Sigmoid colon (tissue), 6 donors: ENCODE measurements at regions not wholly inside any gene's neighbourhood (a gene's known extent, or its start where the extent isn't known, plus 50 kb on each side); places are given as distances from the start of the nearest gene placed in this dataset.
"Not testable (repeated sequence)": the region's sequence is repeated elsewhere in the genome, so short reads cannot be mapped to it uniquely, and the experiment has no call there.

Source experiments
- DNase-seq: peaks from one replicate; pipeline ENCODE4 v3.0.0-alpha.2; 2019
- H3K27ac ChIP-seq, 4 donors: fragments of 200-600 bp; sonication (generic); one replicate each; pipeline ENCODE4 v1.5.1; 2016 to 2019; ENCODE audit warnings: mild to moderate bottlenecking in 1 of 4
- H3K27me3 ChIP-seq, 3 donors: fragments of 200-600 bp; sonication (generic); one replicate each; pipeline ENCODE4 v1.5.1; 2019; ENCODE audit warnings: mild to moderate bottlenecking in 1 of 3
- H3K36me3 ChIP-seq, 4 donors: fragments of 200-600 bp; sonication (generic); one replicate each; pipeline ENCODE4 v1.5.1; 2016 to 2019
- H3K4me1 ChIP-seq, 4 donors: fragments of 200-600 bp; sonication (generic); one replicate each; pipeline ENCODE4 v1.5.1; 2017 to 2019
- H3K4me3 ChIP-seq, 4 donors: fragments of 200-600 bp; sonication (generic); one replicate each; pipeline ENCODE4 v1.5.1; 2017 to 2019; ENCODE audit warnings: mild to moderate bottlenecking in 2 of 4, moderate library complexity in 1 of 4
- H3K9me3 ChIP-seq, 4 donors: fragments of 200-600 bp in 3 of 4; sonication (generic) in 3 of 4; one replicate each; pipeline versions ENCODE4 v1.5.1 to v1.6.1; 2013 to 2019
- CTCF ChIP-seq, 4 experiments: fragments of 450-650 bp in 3 of 4; fragments of 200-600 bp in 1 of 4; IDR thresholded peaks; one replicate each; pipeline ENCODE4 v1.5.1; 2016 to 2019; ENCODE audit warnings: antibody characterized with exemption in 4 of 4, mild to moderate bottlenecking in 3 of 4, moderate library complexity in 2 of 4
- EP300 ChIP-seq, 4 donors: sonication (generic); formaldehyde crosslinking; IDR thresholded peaks; one replicate each; pipeline ENCODE4 v1.6.1; 2017; ENCODE audit warnings: antibody characterized with exemption in 4 of 4
- POLR2A ChIP-seq, 2 donors: fragments of 450-650 bp; IDR thresholded peaks; one replicate each; pipeline ENCODE4 v1.6.1; 2016; ENCODE audit warnings: antibody characterized with exemption in 2 of 2, mild to moderate bottlenecking in 2 of 2, moderate library complexity in 2 of 2
- POLR2AphosphoS5 ChIP-seq, 4 donors: sonication (generic); formaldehyde crosslinking; IDR thresholded peaks; one replicate each; pipeline ENCODE4 v1.6.1; 2017; ENCODE audit warnings: antibody characterized with exemption in 4 of 4
- WGBS, 2 donors: extraction: QIAGEN DNeasy Blood & Tissue Kit; methylation state at CpG; one replicate each; pipeline ENCODE4 v1.1.7; 2013; 5-methylcytosine and 5-hydroxymethylcytosine counted together
- intact Hi-C: fragments of 100-400 bp; cut with DNase I; formaldehyde crosslinking; loops from one replicate; pipeline ENCODE4 v1.15.1; 2023
- small RNA-seq, 3 donors: library from RNA; depleted of rRNA; stranded (forward); fragments of <200 nt; gene quantifications; one replicate each; pipeline ENCODE3, GENCODE V24; 2016
- donor health status: healthy with polysubstance abuse.
- donor health status: healthy.

- TF ChIP-seq POLR2A (IDR thresholded peaks at IDR 0.05) (no peak), CTCF (IDR thresholded peaks at IDR 0.05) (no peak), POLR2AphosphoS5 (IDR thresholded peaks at IDR 0.05) (no peak), EP300 (IDR thresholded peaks at IDR 0.05) (no peak)
- no peak for DNase-seq
- WGBS, 2 donors, result 44 to 55% methylated on average over 6 of the region's 6 CpGs
- H3K9me3 ChIP-seq, result no peaks in the 10 kb centered on the region
- H3K4me3 ChIP-seq, result no peak overlapping the region
- no peaks in the 10 kb centered on the region for H3K27me3 ChIP-seq
- H3K27ac ChIP-seq, result no peak overlapping the region
- no peaks in the 10 kb centered on the region for H3K36me3 ChIP-seq
- H3K4me1 ChIP-seq, result no peaks in the 10 kb centered on the region
- intact Hi-C loops, result no loop called here
Observed at GRCh38 chr3:137694836-137695235, 69.3 kb upstream of the SOX14 start.

GRCh38 chr3:137695351-137695750 lies 68.8 kb upstream of the SOX14 start:
- no peaks in the 10 kb centered on the region for H3K9me3 ChIP-seq
- no peak for DNase-seq
- H3K27ac ChIP-seq, result no peak overlapping the region
- H3K27me3 ChIP-seq, result no peaks in the 10 kb centered on the region
- no peaks in the 10 kb centered on the region for H3K36me3 ChIP-seq
- no peaks in the 10 kb centered on the region for H3K4me1 ChIP-seq
- intact Hi-C loops, result no loop called here
- 53 to 59% methylated on average over 6 of the region's 6 CpGs for WGBS, 2 donors
- TF ChIP-seq EP300 (IDR thresholded peaks at IDR 0.05), result no peak
- TF ChIP-seq POLR2AphosphoS5 (IDR thresholded peaks at IDR 0.05), result no peak
- TF ChIP-seq CTCF (IDR thresholded peaks at IDR 0.05), result no peak
- no peak for TF ChIP-seq POLR2A (IDR thresholded peaks at IDR 0.05)
- H3K4me3 ChIP-seq, result no peak overlapping the region

- no peaks in the 10 kb centered on the region for H3K9me3 ChIP-seq
- WGBS, 2 donors, result 4% methylated on average over 3 of the region's 3 CpGs
- no peak overlapping the region for H3K4me3 ChIP-seq
- no peaks in the 10 kb centered on the region for H3K27me3 ChIP-seq
- intact Hi-C loops, result no loop called here
- TF ChIP-seq EP300 (IDR thresholded peaks at IDR 0.05), result no peak
- TF ChIP-seq CTCF (IDR thresholded peaks at IDR 0.05), result no peak
- TF ChIP-seq POLR2A (IDR thresholded peaks at IDR 0.05), result no peak
- no peak for TF ChIP-seq POLR2AphosphoS5 (IDR thresholded peaks at IDR 0.05)
- peaks cover 0 to 1% (median 0%) of the 10 kb centered on the region in 4 donors for H3K4me1 ChIP-seq
- H3K27ac ChIP-seq, result no peak overlapping the region
- no peak for DNase-seq
- no peaks in the 10 kb centered on the region for H3K36me3 ChIP-seq
Observed at GRCh38 chr3:137709011-137709601, 55.0 kb upstream of the SOX14 start.

GRCh38 chr3:137713965-137714364 lies 50.1 kb upstream of the SOX14 start:
- intact Hi-C loops, H3K27ac ChIP-seq, H3K9me3 ChIP-seq, H3K4me1 ChIP-seq, H3K36me3 ChIP-seq, DNase-seq, H3K4me3 ChIP-seq, H3K27me3 ChIP-seq: not testable (repeated sequence)
- WGBS, 2 donors, result 84 to 91% methylated on average over 6 of the region's 6 CpGs

Small RNA genes in the stretch of these regions (small RNA-seq; reads per million reads assigned to genes)
- gene RNA5SP142, result 0 reads per million in 3 donors
